SK-N-DZ (cell line): ENCODE measurements at regions not wholly inside any gene's neighbourhood (a gene's known extent, or its start where the extent isn't known, plus 50 kb on each side); places are given as distances from the start of the nearest gene placed in this dataset.
A peak's percentile ranks its signal among the peaks of the same experiment; 100 is the strongest.

ENCODE experiments used
- DNase-seq: peaks from one replicate; pipeline ENCODE4 v3.0.0-alpha.2; 2015; ENCODE audit warnings: low spot score

GRCh38 chr14:86999036-86999435 is 993.9 kb downstream of the GALC start:
- no peak for DNase-seq

- no peak for DNase-seq
Measured at GRCh38 chr14:86997271-86997670, 995.7 kb downstream of the GALC start.

- DNase-seq: no peak
Measured at GRCh38 chr14:86990396-86990795, 1002.6 kb downstream of the GALC start.

- DNase-seq: peak; percentile 33
Measured at GRCh38 chr14:86989285-86989684, 1003.7 kb downstream of the GALC start.

GRCh38 chr14:86987966-86988365 is 1005.0 kb downstream of the GALC start:
- DNase-seq: peak; percentile 63

GRCh38 chr14:86973177-86973576 is 1019.8 kb downstream of the GALC start:
- DNase-seq: no peak

- no peak for DNase-seq
Measured at GRCh38 chr14:86971292-86971691, 1021.7 kb downstream of the GALC start.

- no peak for DNase-seq
Measured at GRCh38 chr14:86961106-86961716, 1031.8 kb downstream of the GALC start.

- DNase-seq: no peak
Measured at GRCh38 chr14:86955771-86956354, 1037.1 kb downstream of the GALC start.

GRCh38 chr14:86954623-86955022 is 1038.4 kb downstream of the GALC start:
- DNase-seq: no peak

GRCh38 chr14:86946446-86946845 is 1046.5 kb downstream of the GALC start:
- no peak for DNase-seq

- peak; percentile 32 for DNase-seq
Measured at GRCh38 chr14:86944434-86944833, 1048.5 kb downstream of the GALC start.

- no peak for DNase-seq
Measured at GRCh38 chr14:86943391-86944365, 1049.3 kb downstream of the GALC start.

GRCh38 chr14:86942936-86943335 is 1050.0 kb downstream of the GALC start:
- DNase-seq: no peak

- DNase-seq: no peak
Measured at GRCh38 chr14:86940106-86940505, 1052.9 kb downstream of the GALC start.

GRCh38 chr14:86938320-86938719 is 1054.7 kb downstream of the GALC start:
- no peak for DNase-seq

- no peak for DNase-seq
Measured at GRCh38 chr14:86936556-86936955, 1056.4 kb downstream of the GALC start.

GRCh38 chr14:86935241-86935885 is 1057.6 kb downstream of the GALC start:
- DNase-seq: no peak

GRCh38 chr14:86933958-86934595 is 1058.9 kb downstream of the GALC start:
- DNase-seq: no peak

GRCh38 chr14:86933460-86933859 is 1059.5 kb downstream of the GALC start:
- no peak for DNase-seq

- DNase-seq: no peak
Measured at GRCh38 chr14:86915406-86915805, 1077.6 kb downstream of the GALC start.

- no peak for DNase-seq
Measured at GRCh38 chr14:86912709-86913108, 1080.3 kb downstream of the GALC start.
